Liver (tissue), 8 donors: ENCODE measurements at regions not wholly inside any gene's neighbourhood (a gene's known extent, or its start where the extent isn't known, plus 50 kb on each side); places are given as distances from the start of the nearest gene placed in this dataset.

Source experiments
- DNase-seq: peaks from one replicate; pipeline ENCODE4 v3.0.0-alpha.2; 2017; ENCODE audit warnings: low spot score
- H3K27ac ChIP-seq, 2 donors: one replicate each; pipeline ENCODE4 v1.7.0; 2013; ENCODE audit warnings: inconsistent platforms in 2 of 2, low read length in 2 of 2, control low read depth in 1 of 2, low read depth in 1 of 2, mild to moderate bottlenecking in 1 of 2
- H3K27me3 ChIP-seq, 4 donors: one replicate each; pipeline versions ENCODE4 v1.6.1 to v1.7.0; 2013; ENCODE audit warnings: low read length in 3 of 4, inconsistent platforms in 1 of 4, mild to moderate bottlenecking in 1 of 4, moderate library complexity in 1 of 4; ENCODE audit not compliant: control insufficient read depth in 4 of 4, insufficient read depth in 4 of 4
- H3K36me3 ChIP-seq, 4 donors: one replicate each; pipeline versions ENCODE4 v1.6.1 to v1.7.0; 2013; ENCODE audit warnings: low read length in 3 of 4, mild to moderate bottlenecking in 3 of 4, low read depth in 1 of 4, moderate library complexity in 1 of 4; ENCODE audit not compliant: control insufficient read depth in 4 of 4, insufficient read depth in 3 of 4
- H3K4me1 ChIP-seq, 4 donors: one replicate each; pipeline versions ENCODE4 v1.6.1 to v1.7.0; 2013; ENCODE audit warnings: low read length in 3 of 4, mild to moderate bottlenecking in 3 of 4, moderate library complexity in 1 of 4; ENCODE audit not compliant: control insufficient read depth in 4 of 4, insufficient read depth in 4 of 4
- H3K4me3 ChIP-seq, 3 donors: one replicate each; pipeline versions ENCODE4 v1.6.1 to v1.7.0; 2013; ENCODE audit warnings: low read length in 3 of 3, control low read depth in 1 of 3, low read depth in 1 of 3, mild to moderate bottlenecking in 1 of 3
- H3K9ac ChIP-seq, 2 donors: one replicate each; pipeline ENCODE4 v1.7.0; 2013; ENCODE audit warnings: low read length in 2 of 2, mild to moderate bottlenecking in 2 of 2, moderate library complexity in 2 of 2, control low read depth in 1 of 2, low read depth in 1 of 2
- H3K9me3 ChIP-seq, 4 donors: one replicate each; pipeline versions ENCODE4 v1.6.1 to v1.7.0; 2013; ENCODE audit warnings: low read length in 3 of 4; ENCODE audit not compliant: control insufficient read depth in 4 of 4
- EGR1 ChIP-seq, 2 donors: IDR thresholded peaks; 2 replicates each; pipeline ENCODE4 v1.6.1; 2016 to 2018; ENCODE audit warnings: antibody characterized with exemption in 2 of 2, low read depth in 2 of 2
- FOXA1 ChIP-seq: IDR thresholded peaks from 2 replicates; pipeline ENCODE4 v1.6.1; 2016; ENCODE audit warnings: antibody characterized with exemption
- FOXA2 ChIP-seq: IDR thresholded peaks from 2 replicates; pipeline ENCODE4 v1.6.1; 2016; ENCODE audit warnings: antibody characterized with exemption
- GABPA ChIP-seq, 2 donors: IDR thresholded peaks in 1 of 2; conservative IDR thresholded peaks in 1 of 2; 2 replicates each; pipeline ENCODE4 v1.6.1; 2016; ENCODE audit warnings: antibody characterized with exemption in 2 of 2, mild to moderate bottlenecking in 1 of 2, moderate library complexity in 1 of 2
- HNF4A ChIP-seq, 2 donors: conservative IDR thresholded peaks; 2 replicates each; pipeline ENCODE4 v1.6.1; 2016; ENCODE audit warnings: antibody characterized with exemption in 2 of 2, mild to moderate bottlenecking in 2 of 2
- HNF4G ChIP-seq: IDR thresholded peaks from 2 replicates; pipeline ENCODE4 v1.6.1; 2016; ENCODE audit warnings: antibody characterized with exemption
- JUND ChIP-seq, 2 donors: IDR thresholded peaks; 2 replicates each; pipeline ENCODE4 v1.6.1; 2016; ENCODE audit warnings: antibody characterized with exemption in 2 of 2
- NR2F2 ChIP-seq: IDR thresholded peaks from 2 replicates; pipeline ENCODE4 v1.6.1; 2016; ENCODE audit warnings: antibody characterized with exemption
- RAD21 ChIP-seq, 2 donors: IDR thresholded peaks; 2 replicates each; pipeline ENCODE4 v1.6.1; 2016; ENCODE audit warnings: antibody characterized with exemption in 2 of 2, mild to moderate bottlenecking in 2 of 2
- RXRA ChIP-seq, 2 donors: IDR thresholded peaks; 2 replicates each; pipeline ENCODE4 v1.6.1; 2017 to 2018; ENCODE audit warnings: antibody characterized with exemption in 2 of 2, mild to moderate bottlenecking in 1 of 2
- SP1 ChIP-seq: IDR thresholded peaks from 2 replicates; pipeline ENCODE4 v1.6.1; 2018; ENCODE audit warnings: antibody characterized with exemption, mild to moderate bottlenecking
- TAF1 ChIP-seq: conservative IDR thresholded peaks from 2 replicates; pipeline ENCODE4 v1.6.1; 2016; ENCODE audit warnings: antibody characterized with exemption, mild to moderate bottlenecking
- YY1 ChIP-seq: IDR thresholded peaks from 2 replicates; pipeline ENCODE4 v1.6.1; 2016; ENCODE audit warnings: antibody characterized with exemption, mild to moderate bottlenecking
- WGBS: extraction: QIAGEN DNeasy Blood & Tissue Kit; methylation state at CpG from one replicate; pipeline ENCODE4 v1.1.7; 2013; 5-methylcytosine and 5-hydroxymethylcytosine counted together
- TF ChIP-seq, protein P1 (sequence below): IDR thresholded peaks from 2 replicates; pipeline ENCODE4 v1.6.1; 2016; ENCODE audit warnings: antibody characterized with exemption, mild to moderate bottlenecking
- TF ChIP-seq, protein P2 (sequence below): IDR thresholded peaks from 2 replicates; pipeline ENCODE4 v1.6.1; 2016; ENCODE audit warnings: antibody characterized with exemption
- TF ChIP-seq, protein P3 (sequence below): IDR thresholded peaks from 2 replicates; pipeline ENCODE4 v1.6.1; 2016; ENCODE audit warnings: antibody characterized with exemption
- TF ChIP-seq, protein P4 (sequence below): fragments of 150-350 bp; IDR thresholded peaks from 2 replicates; pipeline ENCODE4 v1.5.1; 2017; ENCODE audit warnings: improper control_type of control experiment, low read depth, low read length; ENCODE audit not compliant: missing input control
- TF ChIP-seq, protein P5 (sequence below): IDR thresholded peaks from 2 replicates; pipeline ENCODE4 v1.6.1; 2016; ENCODE audit warnings: antibody characterized with exemption
- donor health status: healthy.
- donor health status: healthy.
- donor health status: healthy.
- donor health status: healthy.
- donor health status: healthy.

DNA sequence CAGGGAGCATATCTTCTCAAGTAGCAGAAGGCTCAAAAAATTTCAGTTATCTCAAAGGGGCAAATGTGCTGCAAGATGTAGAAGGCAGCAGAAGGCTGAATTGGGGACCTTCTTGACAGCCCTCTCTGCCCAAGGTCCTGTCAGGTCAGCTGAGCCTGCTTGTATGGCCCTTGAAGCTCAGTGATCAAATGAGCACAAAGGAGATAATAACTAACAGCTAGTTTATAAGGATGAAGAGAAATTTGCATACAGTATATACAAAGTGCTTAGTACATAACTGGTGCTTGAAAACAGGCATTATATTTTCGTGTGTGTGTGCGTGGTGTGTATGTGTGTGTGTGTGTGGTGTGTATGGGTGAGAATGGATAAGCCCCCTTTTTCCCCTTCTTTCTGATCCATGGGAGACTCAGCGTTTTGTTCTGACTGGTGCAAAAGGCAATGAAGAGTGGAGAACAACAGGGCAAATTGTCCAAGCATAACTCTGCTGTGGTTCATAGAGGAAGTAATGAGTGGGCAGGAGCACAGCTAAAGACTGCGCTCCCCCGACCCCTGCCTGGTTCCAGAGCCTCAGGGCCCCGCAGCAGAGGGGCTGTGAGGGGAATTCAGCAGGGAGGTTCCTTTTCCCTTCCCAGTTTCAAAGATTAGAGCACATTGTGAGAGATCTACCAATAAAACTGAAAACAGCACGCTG lies 356.8 kb upstream of the NR2F2 start:
- 77% methylated on average over 7 of the region's 7 CpGs for WGBS
- TF ChIP-seq SP1 (no peak), YY1 (no peak), JUND (IDR thresholded peaks at IDR 0.05) (no peak), HNF4A (conservative IDR thresholded peaks at IDR 0.05) (no peak), HNF4G (no peak), FOXA2 (no peak), RXRA (IDR thresholded peaks at IDR 0.05) (no peak), RAD21 (IDR thresholded peaks at IDR 0.05) (no peak), FOXA1 (no peak), TAF1 (no peak), NR2F2 (no peak), GABPA (IDR thresholded peaks at IDR 0.05 in 1 of 2, conservative IDR thresholded peaks at IDR 0.05 in 1 of 2) (no peak), EGR1 (IDR thresholded peaks at IDR 0.05; ENCODE audit: low read depth in 2 of 2) (no peak)
- TF ChIP-seq, protein P1, sequence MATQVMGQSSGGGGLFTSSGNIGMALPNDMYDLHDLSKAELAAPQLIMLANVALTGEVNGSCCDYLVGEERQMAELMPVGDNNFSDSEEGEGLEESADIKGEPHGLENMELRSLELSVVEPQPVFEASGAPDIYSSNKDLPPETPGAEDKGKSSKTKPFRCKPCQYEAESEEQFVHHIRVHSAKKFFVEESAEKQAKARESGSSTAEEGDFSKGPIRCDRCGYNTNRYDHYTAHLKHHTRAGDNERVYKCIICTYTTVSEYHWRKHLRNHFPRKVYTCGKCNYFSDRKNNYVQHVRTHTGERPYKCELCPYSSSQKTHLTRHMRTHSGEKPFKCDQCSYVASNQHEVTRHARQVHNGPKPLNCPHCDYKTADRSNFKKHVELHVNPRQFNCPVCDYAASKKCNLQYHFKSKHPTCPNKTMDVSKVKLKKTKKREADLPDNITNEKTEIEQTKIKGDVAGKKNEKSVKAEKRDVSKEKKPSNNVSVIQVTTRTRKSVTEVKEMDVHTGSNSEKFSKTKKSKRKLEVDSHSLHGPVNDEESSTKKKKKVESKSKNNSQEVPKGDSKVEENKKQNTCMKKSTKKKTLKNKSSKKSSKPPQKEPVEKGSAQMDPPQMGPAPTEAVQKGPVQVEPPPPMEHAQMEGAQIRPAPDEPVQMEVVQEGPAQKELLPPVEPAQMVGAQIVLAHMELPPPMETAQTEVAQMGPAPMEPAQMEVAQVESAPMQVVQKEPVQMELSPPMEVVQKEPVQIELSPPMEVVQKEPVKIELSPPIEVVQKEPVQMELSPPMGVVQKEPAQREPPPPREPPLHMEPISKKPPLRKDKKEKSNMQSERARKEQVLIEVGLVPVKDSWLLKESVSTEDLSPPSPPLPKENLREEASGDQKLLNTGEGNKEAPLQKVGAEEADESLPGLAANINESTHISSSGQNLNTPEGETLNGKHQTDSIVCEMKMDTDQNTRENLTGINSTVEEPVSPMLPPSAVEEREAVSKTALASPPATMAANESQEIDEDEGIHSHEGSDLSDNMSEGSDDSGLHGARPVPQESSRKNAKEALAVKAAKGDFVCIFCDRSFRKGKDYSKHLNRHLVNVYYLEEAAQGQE = no peak
- TF ChIP-seq, protein P2, sequence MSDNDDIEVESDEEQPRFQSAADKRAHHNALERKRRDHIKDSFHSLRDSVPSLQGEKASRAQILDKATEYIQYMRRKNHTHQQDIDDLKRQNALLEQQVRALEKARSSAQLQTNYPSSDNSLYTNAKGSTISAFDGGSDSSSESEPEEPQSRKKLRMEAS = no peak
- TF ChIP-seq, protein P3, sequence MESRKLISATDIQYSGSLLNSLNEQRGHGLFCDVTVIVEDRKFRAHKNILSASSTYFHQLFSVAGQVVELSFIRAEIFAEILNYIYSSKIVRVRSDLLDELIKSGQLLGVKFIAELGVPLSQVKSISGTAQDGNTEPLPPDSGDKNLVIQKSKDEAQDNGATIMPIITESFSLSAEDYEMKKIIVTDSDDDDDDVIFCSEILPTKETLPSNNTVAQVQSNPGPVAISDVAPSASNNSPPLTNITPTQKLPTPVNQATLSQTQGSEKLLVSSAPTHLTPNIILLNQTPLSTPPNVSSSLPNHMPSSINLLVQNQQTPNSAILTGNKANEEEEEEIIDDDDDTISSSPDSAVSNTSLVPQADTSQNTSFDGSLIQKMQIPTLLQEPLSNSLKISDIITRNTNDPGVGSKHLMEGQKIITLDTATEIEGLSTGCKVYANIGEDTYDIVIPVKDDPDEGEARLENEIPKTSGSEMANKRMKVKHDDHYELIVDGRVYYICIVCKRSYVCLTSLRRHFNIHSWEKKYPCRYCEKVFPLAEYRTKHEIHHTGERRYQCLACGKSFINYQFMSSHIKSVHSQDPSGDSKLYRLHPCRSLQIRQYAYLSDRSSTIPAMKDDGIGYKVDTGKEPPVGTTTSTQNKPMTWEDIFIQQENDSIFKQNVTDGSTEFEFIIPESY = no peak
- TF ChIP-seq, protein P4, sequence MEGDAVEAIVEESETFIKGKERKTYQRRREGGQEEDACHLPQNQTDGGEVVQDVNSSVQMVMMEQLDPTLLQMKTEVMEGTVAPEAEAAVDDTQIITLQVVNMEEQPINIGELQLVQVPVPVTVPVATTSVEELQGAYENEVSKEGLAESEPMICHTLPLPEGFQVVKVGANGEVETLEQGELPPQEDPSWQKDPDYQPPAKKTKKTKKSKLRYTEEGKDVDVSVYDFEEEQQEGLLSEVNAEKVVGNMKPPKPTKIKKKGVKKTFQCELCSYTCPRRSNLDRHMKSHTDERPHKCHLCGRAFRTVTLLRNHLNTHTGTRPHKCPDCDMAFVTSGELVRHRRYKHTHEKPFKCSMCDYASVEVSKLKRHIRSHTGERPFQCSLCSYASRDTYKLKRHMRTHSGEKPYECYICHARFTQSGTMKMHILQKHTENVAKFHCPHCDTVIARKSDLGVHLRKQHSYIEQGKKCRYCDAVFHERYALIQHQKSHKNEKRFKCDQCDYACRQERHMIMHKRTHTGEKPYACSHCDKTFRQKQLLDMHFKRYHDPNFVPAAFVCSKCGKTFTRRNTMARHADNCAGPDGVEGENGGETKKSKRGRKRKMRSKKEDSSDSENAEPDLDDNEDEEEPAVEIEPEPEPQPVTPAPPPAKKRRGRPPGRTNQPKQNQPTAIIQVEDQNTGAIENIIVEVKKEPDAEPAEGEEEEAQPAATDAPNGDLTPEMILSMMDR = no peak
- TF ChIP-seq, protein P5, sequence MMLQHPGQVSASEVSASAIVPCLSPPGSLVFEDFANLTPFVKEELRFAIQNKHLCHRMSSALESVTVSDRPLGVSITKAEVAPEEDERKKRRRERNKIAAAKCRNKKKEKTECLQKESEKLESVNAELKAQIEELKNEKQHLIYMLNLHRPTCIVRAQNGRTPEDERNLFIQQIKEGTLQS = no peak
- H3K4me3 ChIP-seq = no peak overlapping the region
- H3K27ac ChIP-seq = no peak overlapping the region
- no peak overlapping the region for H3K9ac ChIP-seq
- no peaks in the 10 kb centered on the region for H3K4me1 ChIP-seq
- no peaks in the 10 kb centered on the region for H3K9me3 ChIP-seq
- H3K36me3 ChIP-seq = no peaks in the 10 kb centered on the region
- H3K27me3 ChIP-seq = no peaks in the 10 kb centered on the region
- no peak for DNase-seq
